Peyer's patch (tissue), 4 donors: ENCODE measurements at regions not wholly inside any gene's neighbourhood (a gene's known extent, or its start where the extent isn't known, plus 50 kb on each side); places are given as distances from the start of the nearest gene placed in this dataset.

ENCODE experiments used
- POLR2A ChIP-seq, 2 donors: fragments of 450-650 bp; IDR thresholded peaks; one replicate each; pipeline ENCODE4 v1.5.1; 2017; ENCODE audit warnings: antibody characterized with exemption in 2 of 2, mild to moderate bottlenecking in 2 of 2, moderate library complexity in 2 of 2
- TF ChIP-seq, protein P1 (sequence below), 6 experiments: fragments of 450-650 bp in 4 of 6; fragments of 200-600 bp in 2 of 6; sonication (generic) in 1 of 6; IDR thresholded peaks; one replicate each; pipeline ENCODE4 v1.5.1; 2017 to 2019; ENCODE audit warnings: antibody characterized with exemption in 6 of 6, mild to moderate bottlenecking in 3 of 6, moderate library complexity in 1 of 6

DNA sequence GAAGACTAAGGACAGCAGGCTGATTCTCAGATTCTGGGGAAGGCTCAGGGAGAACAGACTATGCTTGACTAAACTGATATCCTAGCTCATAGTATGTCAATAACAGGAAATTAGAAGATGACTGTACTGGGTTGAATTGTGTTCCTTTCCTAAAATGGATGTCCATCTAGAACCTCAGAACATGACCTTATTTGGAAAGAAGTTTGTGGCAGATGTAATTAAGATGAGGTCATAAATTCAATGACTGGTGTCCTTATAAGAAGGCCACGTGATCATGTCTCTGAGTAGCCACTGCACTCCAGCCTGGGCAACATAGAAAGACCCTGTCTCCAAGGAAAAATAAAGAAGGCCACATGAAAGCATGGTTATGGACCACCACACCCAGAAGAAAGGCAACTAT, 113.9 kb upstream of the STMND1 start:
- TF ChIP-seq, protein P1, sequence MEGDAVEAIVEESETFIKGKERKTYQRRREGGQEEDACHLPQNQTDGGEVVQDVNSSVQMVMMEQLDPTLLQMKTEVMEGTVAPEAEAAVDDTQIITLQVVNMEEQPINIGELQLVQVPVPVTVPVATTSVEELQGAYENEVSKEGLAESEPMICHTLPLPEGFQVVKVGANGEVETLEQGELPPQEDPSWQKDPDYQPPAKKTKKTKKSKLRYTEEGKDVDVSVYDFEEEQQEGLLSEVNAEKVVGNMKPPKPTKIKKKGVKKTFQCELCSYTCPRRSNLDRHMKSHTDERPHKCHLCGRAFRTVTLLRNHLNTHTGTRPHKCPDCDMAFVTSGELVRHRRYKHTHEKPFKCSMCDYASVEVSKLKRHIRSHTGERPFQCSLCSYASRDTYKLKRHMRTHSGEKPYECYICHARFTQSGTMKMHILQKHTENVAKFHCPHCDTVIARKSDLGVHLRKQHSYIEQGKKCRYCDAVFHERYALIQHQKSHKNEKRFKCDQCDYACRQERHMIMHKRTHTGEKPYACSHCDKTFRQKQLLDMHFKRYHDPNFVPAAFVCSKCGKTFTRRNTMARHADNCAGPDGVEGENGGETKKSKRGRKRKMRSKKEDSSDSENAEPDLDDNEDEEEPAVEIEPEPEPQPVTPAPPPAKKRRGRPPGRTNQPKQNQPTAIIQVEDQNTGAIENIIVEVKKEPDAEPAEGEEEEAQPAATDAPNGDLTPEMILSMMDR (IDR thresholded peaks at IDR 0.05), result no peak
- no peak for TF ChIP-seq POLR2A (IDR thresholded peaks at IDR 0.05)
